ENCODE measurements at regions not wholly inside any gene's neighbourhood (a gene's known extent, or its start where the extent isn't known, plus 50 kb on each side); places are given as distances from the start of the nearest gene placed in this dataset.

- TF ChIP-seq CTCF (IDR thresholded peaks at IDR 0.05; ENCODE audit: borderline replicate concordance, insufficient read depth, low read depth, low read length), result no peak
- H3K4me3 ChIP-seq (ENCODE audit: low read depth, low read length), result no peak overlapping the region
These were observed 124.8 kb downstream of the EDEM1 start for GRCh38 chr3:5312290-5312689.

GRCh38 chr3:5314897-5315296 is 127.4 kb downstream of the EDEM1 start:
- H3K4me3 ChIP-seq (ENCODE audit: low read depth, low read length), result no peak overlapping the region
- no peak for TF ChIP-seq CTCF (IDR thresholded peaks at IDR 0.05; ENCODE audit: borderline replicate concordance, insufficient read depth, low read depth, low read length)

GRCh38 chr3:5317557-5317956 is 130.1 kb downstream of the EDEM1 start:
- no peak for TF ChIP-seq CTCF (IDR thresholded peaks at IDR 0.05; ENCODE audit: borderline replicate concordance, insufficient read depth, low read depth, low read length)
- H3K4me3 ChIP-seq (ENCODE audit: low read depth, low read length), result no peak overlapping the region

GRCh38 chr3:5319454-5319853 is 131.9 kb downstream of the EDEM1 start:
- no peak overlapping the region for H3K4me3 ChIP-seq (ENCODE audit: low read depth, low read length)
- TF ChIP-seq CTCF (IDR thresholded peaks at IDR 0.05; ENCODE audit: borderline replicate concordance, insufficient read depth, low read depth, low read length), result no peak

- no peak overlapping the region for H3K4me3 ChIP-seq (ENCODE audit: low read depth, low read length)
- no peak for TF ChIP-seq CTCF (IDR thresholded peaks at IDR 0.05; ENCODE audit: borderline replicate concordance, insufficient read depth, low read depth, low read length)
These were observed 134.3 kb downstream of the EDEM1 start for GRCh38 chr3:5321666-5322340.

- H3K4me3 ChIP-seq (ENCODE audit: low read depth, low read length), result no peak overlapping the region
- TF ChIP-seq CTCF (IDR thresholded peaks at IDR 0.05; ENCODE audit: borderline replicate concordance, insufficient read depth, low read depth, low read length), result no peak
These were observed 137.3 kb downstream of the EDEM1 start for GRCh38 chr3:5324780-5325179.

- no peak for TF ChIP-seq CTCF (IDR thresholded peaks at IDR 0.05; ENCODE audit: borderline replicate concordance, insufficient read depth, low read depth, low read length)
- no peak overlapping the region for H3K4me3 ChIP-seq (ENCODE audit: low read depth, low read length)
These were observed 142.8 kb downstream of the EDEM1 start for GRCh38 chr3:5330152-5330810.
